ENCODE measurements at regions not wholly inside any gene's neighbourhood (a gene's known extent, or its start where the extent isn't known, plus 50 kb on each side); places are given as distances from the start of the nearest gene placed in this dataset.

- TF ChIP-seq CTCF (conservative IDR thresholded peaks at IDR 0.05; ENCODE audit: low read depth in 2 of 2): no peak
- TF ChIP-seq ZNF114 (CRISPR knock-in tag; IDR thresholded peaks at IDR 0.05): no peak
- no peak for TF ChIP-seq POLR2AphosphoS5 (IDR thresholded peaks at IDR 0.05; ENCODE audit: low read depth)
- no peak for TF ChIP-seq CREB1 (CRISPR knock-in tag; IDR thresholded peaks at IDR 0.05; ENCODE audit: low read depth)
- TF ChIP-seq EZH2 (IDR thresholded peaks at IDR 0.05; ENCODE audit: low read depth, unreplicated experiment): no peak
- TF ChIP-seq EZH2phosphoT487 (IDR thresholded peaks at IDR 0.05; ENCODE audit: unreplicated experiment): no peak
- TF ChIP-seq ZNF331 (CRISPR knock-in tag; IDR thresholded peaks at IDR 0.05; ENCODE audit: low read depth): no peak
- TF ChIP-seq ETS1 (IDR thresholded peaks at IDR 0.05): no peak
These were observed 242.6 kb downstream of the NPR3 start for GRCh38 chr5:32953694-32954093.

Measured in GM23338 (cell line).